ENCODE measurements at regions not wholly inside any gene's neighbourhood (a gene's known extent, or its start where the extent isn't known, plus 50 kb on each side); places are given as distances from the start of the nearest gene placed in this dataset.

- Histone ChIP-seq H3K27ac (replicated peaks) (no peak overlapping the region), H3K27me3 (ENCODE audit: insufficient read depth, poor library complexity, severe bottlenecking) (no peaks in the 10 kb centered on the region), H3K4me3 (replicated peaks; ENCODE audit: insufficient read depth, low read length) (no peak overlapping the region)
- TF ChIP-seq, protein P1, sequence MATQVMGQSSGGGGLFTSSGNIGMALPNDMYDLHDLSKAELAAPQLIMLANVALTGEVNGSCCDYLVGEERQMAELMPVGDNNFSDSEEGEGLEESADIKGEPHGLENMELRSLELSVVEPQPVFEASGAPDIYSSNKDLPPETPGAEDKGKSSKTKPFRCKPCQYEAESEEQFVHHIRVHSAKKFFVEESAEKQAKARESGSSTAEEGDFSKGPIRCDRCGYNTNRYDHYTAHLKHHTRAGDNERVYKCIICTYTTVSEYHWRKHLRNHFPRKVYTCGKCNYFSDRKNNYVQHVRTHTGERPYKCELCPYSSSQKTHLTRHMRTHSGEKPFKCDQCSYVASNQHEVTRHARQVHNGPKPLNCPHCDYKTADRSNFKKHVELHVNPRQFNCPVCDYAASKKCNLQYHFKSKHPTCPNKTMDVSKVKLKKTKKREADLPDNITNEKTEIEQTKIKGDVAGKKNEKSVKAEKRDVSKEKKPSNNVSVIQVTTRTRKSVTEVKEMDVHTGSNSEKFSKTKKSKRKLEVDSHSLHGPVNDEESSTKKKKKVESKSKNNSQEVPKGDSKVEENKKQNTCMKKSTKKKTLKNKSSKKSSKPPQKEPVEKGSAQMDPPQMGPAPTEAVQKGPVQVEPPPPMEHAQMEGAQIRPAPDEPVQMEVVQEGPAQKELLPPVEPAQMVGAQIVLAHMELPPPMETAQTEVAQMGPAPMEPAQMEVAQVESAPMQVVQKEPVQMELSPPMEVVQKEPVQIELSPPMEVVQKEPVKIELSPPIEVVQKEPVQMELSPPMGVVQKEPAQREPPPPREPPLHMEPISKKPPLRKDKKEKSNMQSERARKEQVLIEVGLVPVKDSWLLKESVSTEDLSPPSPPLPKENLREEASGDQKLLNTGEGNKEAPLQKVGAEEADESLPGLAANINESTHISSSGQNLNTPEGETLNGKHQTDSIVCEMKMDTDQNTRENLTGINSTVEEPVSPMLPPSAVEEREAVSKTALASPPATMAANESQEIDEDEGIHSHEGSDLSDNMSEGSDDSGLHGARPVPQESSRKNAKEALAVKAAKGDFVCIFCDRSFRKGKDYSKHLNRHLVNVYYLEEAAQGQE (IDR thresholded peaks at IDR 0.05; ENCODE audit: insufficient replicate concordance, low read depth), result no peak
- TF ChIP-seq SPI1 (IDR thresholded peaks at IDR 0.05; ENCODE audit: borderline replicate concordance, low read depth) (no peak), POLR2AphosphoS5 (IDR thresholded peaks at IDR 0.05; ENCODE audit: low read depth) (no peak), GABPA (IDR thresholded peaks at IDR 0.05; ENCODE audit: low read depth) (no peak)
- TF ChIP-seq, protein P2, sequence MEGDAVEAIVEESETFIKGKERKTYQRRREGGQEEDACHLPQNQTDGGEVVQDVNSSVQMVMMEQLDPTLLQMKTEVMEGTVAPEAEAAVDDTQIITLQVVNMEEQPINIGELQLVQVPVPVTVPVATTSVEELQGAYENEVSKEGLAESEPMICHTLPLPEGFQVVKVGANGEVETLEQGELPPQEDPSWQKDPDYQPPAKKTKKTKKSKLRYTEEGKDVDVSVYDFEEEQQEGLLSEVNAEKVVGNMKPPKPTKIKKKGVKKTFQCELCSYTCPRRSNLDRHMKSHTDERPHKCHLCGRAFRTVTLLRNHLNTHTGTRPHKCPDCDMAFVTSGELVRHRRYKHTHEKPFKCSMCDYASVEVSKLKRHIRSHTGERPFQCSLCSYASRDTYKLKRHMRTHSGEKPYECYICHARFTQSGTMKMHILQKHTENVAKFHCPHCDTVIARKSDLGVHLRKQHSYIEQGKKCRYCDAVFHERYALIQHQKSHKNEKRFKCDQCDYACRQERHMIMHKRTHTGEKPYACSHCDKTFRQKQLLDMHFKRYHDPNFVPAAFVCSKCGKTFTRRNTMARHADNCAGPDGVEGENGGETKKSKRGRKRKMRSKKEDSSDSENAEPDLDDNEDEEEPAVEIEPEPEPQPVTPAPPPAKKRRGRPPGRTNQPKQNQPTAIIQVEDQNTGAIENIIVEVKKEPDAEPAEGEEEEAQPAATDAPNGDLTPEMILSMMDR (IDR thresholded peaks at IDR 0.05; ENCODE audit: insufficient read depth, low read length), result no peak
- no peak for DNase-seq (ENCODE audit: low read depth in 1 of 2, low spot score in 1 of 2)
These were observed 510.9 kb upstream of the PCDH9 start for GRCh38 chr13:67740871-67741535.

DNA sequence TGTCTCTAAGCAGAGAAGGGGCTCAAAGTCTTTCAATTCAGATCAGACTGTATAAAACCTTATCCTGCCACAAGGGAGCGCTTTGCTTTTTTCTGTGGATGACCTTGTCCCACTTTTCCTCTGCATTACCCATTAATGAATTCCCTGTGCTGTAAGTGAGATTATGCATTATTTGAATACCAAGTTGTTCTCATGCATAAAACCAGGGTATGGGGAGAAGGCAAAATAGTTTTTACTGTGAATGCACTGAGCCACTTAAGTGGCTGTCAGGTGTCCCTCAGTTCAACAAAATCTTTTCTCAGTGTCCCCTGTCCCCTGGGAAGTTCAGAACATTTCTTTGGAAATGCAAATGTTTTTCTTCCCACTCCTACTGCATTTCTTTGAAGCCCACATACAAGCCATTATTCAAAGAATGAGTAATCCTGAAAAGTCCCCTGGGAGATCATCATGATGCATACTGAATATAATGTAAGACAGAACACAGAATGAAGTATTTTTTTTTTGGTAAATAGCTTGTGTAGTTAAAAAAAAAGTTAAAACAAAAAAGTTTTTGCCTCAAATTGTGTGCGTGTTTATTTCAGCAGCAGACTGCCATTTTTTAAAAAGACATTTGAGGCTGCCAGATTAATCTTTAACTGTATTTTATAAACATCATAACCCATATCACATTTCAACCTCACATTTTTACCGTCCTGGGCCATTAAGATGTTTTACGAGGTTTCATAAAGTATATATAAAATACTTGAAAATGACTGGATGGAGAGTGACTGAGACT lies 506.7 kb upstream of the PCDH9 start:
- Histone ChIP-seq H3K27me3 (ENCODE audit: insufficient read depth, poor library complexity, severe bottlenecking) (no peaks in the 10 kb centered on the region), H3K27ac (replicated peaks) (no peak overlapping the region), H3K4me3 (replicated peaks; ENCODE audit: insufficient read depth, low read length) (no peak overlapping the region)
- TF ChIP-seq SPI1 (IDR thresholded peaks at IDR 0.05; ENCODE audit: borderline replicate concordance, low read depth), result no peak
- TF ChIP-seq GABPA (IDR thresholded peaks at IDR 0.05; ENCODE audit: low read depth), result no peak
- TF ChIP-seq, protein P2 (IDR thresholded peaks at IDR 0.05; ENCODE audit: insufficient read depth, low read length), result no peak
- TF ChIP-seq, protein P1 (IDR thresholded peaks at IDR 0.05; ENCODE audit: insufficient replicate concordance, low read depth), result no peak
- no peak for TF ChIP-seq POLR2AphosphoS5 (IDR thresholded peaks at IDR 0.05; ENCODE audit: low read depth)
- no peak for DNase-seq (ENCODE audit: low read depth in 1 of 2, low spot score in 1 of 2)

DNA sequence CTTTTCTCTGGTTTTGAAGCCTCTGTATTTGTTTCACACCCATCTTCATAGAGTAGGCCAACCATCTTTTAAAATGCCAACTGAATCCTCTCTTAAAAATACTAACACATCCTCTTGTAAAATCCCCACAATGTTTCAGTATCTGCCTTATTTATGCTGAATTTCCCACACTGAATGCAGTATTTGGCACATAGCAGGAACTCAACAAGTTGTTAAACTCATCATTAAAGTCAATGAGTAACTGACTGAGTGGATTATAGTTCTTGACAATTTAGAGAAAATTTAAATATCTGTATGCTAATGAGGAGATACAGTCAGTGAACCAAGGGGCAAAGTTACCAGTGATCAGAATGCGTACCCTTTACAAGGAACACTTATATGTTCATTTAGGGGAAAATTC lies 505.5 kb upstream of the PCDH9 start:
- H3K27ac ChIP-seq (replicated peaks), result no peak overlapping the region
- no peak for DNase-seq (ENCODE audit: low read depth in 1 of 2, low spot score in 1 of 2)
- H3K4me3 ChIP-seq (replicated peaks; ENCODE audit: insufficient read depth, low read length), result no peak overlapping the region
- no peaks in the 10 kb centered on the region for H3K27me3 ChIP-seq (ENCODE audit: insufficient read depth, poor library complexity, severe bottlenecking)
- no peak for TF ChIP-seq SPI1 (IDR thresholded peaks at IDR 0.05; ENCODE audit: borderline replicate concordance, low read depth)
- TF ChIP-seq, protein P1 (IDR thresholded peaks at IDR 0.05; ENCODE audit: insufficient replicate concordance, low read depth), result no peak
- TF ChIP-seq GABPA (IDR thresholded peaks at IDR 0.05; ENCODE audit: low read depth), result no peak
- TF ChIP-seq POLR2AphosphoS5 (IDR thresholded peaks at IDR 0.05; ENCODE audit: low read depth), result no peak
- TF ChIP-seq, protein P2 (IDR thresholded peaks at IDR 0.05; ENCODE audit: insufficient read depth, low read length), result no peak

Measured in HL-60 (cell line).